ENCODE measurements at regions not wholly inside any gene's neighbourhood (a gene's known extent, or its start where the extent isn't known, plus 50 kb on each side); places are given as distances from the start of the nearest gene placed in this dataset.

DNA sequence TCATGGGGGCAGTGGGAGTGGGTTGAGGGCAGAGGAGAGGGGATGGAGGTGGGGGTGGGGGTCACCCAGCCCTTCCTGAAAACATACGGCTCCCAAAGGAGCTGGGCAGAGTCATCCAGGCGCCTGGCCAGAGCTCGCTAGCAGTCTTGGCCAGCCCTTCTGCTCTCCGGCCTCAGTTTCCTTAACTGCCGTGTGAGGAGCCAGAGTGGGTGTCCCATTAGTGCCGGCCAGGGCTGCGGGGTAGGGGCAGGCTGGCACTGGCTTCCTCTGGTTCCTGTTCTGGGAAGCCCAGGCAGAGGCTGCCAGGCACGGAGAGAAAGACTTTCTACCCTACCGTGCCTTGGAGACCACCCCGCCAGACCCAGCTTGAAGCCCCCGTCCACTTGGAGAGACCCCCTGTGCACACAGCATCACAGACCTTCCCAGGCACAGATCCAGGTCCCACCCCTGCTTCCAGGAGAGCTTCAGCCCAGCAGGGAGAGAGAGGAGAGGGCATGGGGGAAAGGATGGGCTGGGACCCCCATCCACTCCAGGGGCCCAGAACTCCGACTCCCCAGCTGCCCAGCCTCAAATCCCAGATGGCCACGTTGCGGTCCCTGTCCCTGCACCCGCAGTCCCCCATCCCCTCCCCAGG is 93.3 kb downstream of the RFLNA start:
- Histone ChIP-seq H3K36me3 (ENCODE audit: control insufficient read depth, insufficient read depth, low read length) (peaks cover 7% of the 10 kb centered on the region), H3K9ac (ENCODE audit: extremely low read depth, low read length, poor library complexity, severe bottlenecking) (no peak overlapping the region), H3K9me3 (ENCODE audit: control insufficient read depth, low read length) (no peaks in the 10 kb centered on the region), H3K27ac (ENCODE audit: low read depth, low read length) (no peak overlapping the region), H3K4me1 (ENCODE audit: control insufficient read depth, insufficient read depth, low read length) (peaks cover 8% of the 10 kb centered on the region), H3K4me3 (ENCODE audit: low read length) (no peak overlapping the region), H3K27me3 (ENCODE audit: control insufficient read depth, insufficient read depth, low read length, poor library complexity, severe bottlenecking) (no peaks in the 10 kb centered on the region)
- no peaks in the 10 kb centered on the region for H3K9me3 Mint-ChIP-seq
- no peaks in the 10 kb centered on the region for H3K27me3 Mint-ChIP-seq (ENCODE audit: insufficient read depth)
- WGBS, 2 experiments (ENCODE audit: insufficient coverage in 1 of 2, insufficient read length in 1 of 2): 90% methylated on average over 15 of the region's 15 CpGs; no CpG with 5 or more reads in 1 of the 2 experiments
- no peak for DNase-seq
- TF ChIP-seq, protein P1, sequence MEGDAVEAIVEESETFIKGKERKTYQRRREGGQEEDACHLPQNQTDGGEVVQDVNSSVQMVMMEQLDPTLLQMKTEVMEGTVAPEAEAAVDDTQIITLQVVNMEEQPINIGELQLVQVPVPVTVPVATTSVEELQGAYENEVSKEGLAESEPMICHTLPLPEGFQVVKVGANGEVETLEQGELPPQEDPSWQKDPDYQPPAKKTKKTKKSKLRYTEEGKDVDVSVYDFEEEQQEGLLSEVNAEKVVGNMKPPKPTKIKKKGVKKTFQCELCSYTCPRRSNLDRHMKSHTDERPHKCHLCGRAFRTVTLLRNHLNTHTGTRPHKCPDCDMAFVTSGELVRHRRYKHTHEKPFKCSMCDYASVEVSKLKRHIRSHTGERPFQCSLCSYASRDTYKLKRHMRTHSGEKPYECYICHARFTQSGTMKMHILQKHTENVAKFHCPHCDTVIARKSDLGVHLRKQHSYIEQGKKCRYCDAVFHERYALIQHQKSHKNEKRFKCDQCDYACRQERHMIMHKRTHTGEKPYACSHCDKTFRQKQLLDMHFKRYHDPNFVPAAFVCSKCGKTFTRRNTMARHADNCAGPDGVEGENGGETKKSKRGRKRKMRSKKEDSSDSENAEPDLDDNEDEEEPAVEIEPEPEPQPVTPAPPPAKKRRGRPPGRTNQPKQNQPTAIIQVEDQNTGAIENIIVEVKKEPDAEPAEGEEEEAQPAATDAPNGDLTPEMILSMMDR (conservative IDR thresholded peaks at IDR 0.05): no peak
- no peak overlapping the region for H3K4me3 Mint-ChIP-seq
- H3K4me1 Mint-ChIP-seq: peaks cover 3% of the 10 kb centered on the region
- H3K27ac Mint-ChIP-seq: peak overlapping the region; percentile 48
- peaks cover 17% of the 10 kb centered on the region for H3K36me3 Mint-ChIP-seq (ENCODE audit: low read depth)

DNA sequence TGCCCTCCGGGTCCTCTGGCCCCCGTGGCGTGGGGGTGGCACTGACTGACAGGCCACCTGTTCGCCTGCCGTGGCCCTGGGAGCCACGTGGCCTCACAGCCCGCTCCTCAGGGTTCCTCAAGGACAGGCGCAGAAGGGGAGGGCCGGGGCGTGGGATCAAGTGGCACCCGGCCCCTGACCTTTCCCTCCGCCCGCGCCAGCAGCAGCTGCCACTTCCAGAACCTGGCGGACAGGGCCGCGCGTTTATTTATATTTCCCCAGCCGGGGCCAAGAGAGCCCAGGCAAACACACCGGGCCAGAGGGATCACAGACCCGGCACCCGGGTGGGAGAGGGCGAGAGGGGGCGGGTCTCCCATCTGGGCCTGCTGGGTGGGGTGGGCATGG is 92.6 kb downstream of the RFLNA start:
- TF ChIP-seq, protein P1 (conservative IDR thresholded peaks at IDR 0.05): no peak
- H3K9me3 ChIP-seq (ENCODE audit: control insufficient read depth, low read length): no peaks in the 10 kb centered on the region
- peaks cover 4% of the 10 kb centered on the region for H3K4me1 ChIP-seq (ENCODE audit: control insufficient read depth, insufficient read depth, low read length)
- no peaks in the 10 kb centered on the region for H3K27me3 ChIP-seq (ENCODE audit: control insufficient read depth, insufficient read depth, low read length, poor library complexity, severe bottlenecking)
- Mint-ChIP-seq H3K4me1 (peaks cover 3% of the 10 kb centered on the region), H3K4me3 (no peak overlapping the region), H3K27me3 (ENCODE audit: insufficient read depth) (no peaks in the 10 kb centered on the region), H3K36me3 (ENCODE audit: low read depth) (peaks cover 17% of the 10 kb centered on the region), H3K27ac (no peak overlapping the region), H3K9me3 (no peaks in the 10 kb centered on the region)
- H3K4me3 ChIP-seq (ENCODE audit: low read length): no peak overlapping the region
- peaks cover 13% of the 10 kb centered on the region for H3K36me3 ChIP-seq (ENCODE audit: control insufficient read depth, insufficient read depth, low read length)
- H3K27ac ChIP-seq (ENCODE audit: low read depth, low read length): no peak overlapping the region
- no peak for DNase-seq
- no peak overlapping the region for H3K9ac ChIP-seq (ENCODE audit: extremely low read depth, low read length, poor library complexity, severe bottlenecking)
- 93 to 97% methylated on average over 15 to 24 of the region's 24 CpGs for WGBS, 2 experiments (ENCODE audit: insufficient coverage in 1 of 2, insufficient read length in 1 of 2)

DNA sequence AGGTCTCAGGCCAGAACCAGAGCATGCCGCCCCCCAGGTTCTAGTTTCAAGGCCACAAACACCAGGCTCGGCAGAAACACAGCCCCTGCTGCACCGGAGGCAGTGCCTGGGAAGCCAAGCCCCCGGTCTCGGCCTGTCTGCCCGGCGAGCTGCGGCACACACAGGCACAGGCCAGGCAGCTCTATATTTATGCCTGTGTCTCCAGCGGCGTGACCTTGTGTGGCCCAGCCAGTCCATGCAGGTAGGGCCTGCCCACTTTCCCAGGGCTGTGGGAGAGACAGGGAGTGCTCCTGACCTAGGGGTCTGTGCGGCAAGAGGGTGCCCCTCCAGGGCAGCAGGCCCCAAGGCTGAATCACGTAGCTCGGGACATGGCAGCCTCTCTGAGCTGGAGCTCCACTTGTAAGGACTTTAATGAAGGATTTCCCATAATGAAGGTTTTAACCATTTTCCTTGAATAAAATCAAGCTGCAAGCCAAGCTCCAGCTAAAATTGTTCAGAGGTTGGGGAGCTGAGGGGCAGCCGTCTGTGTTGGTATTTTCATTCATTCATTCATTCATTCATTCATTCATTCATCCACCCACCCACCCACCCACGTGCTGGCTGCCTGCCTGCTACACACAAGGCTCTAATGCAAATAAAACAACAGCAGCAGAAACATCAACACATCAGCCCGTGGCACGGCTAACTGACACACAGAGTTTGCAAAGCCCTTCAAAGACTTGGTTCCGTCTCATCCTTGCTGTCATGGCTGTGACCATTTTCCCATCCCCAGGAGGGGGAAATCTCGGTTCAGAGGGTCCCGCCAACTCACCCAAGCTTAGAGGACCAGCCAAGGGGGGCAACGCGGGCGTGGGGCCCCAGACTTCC is 92.0 kb downstream of the RFLNA start:
- no peaks in the 10 kb centered on the region for H3K27me3 Mint-ChIP-seq (ENCODE audit: insufficient read depth)
- H3K27ac ChIP-seq (ENCODE audit: low read depth, low read length): no peak overlapping the region

More for the DNA sequence above, 92.0 kb downstream of the RFLNA start:
- no peak overlapping the region for H3K4me3 Mint-ChIP-seq
- Histone ChIP-seq H3K27me3 (ENCODE audit: control insufficient read depth, insufficient read depth, low read length, poor library complexity, severe bottlenecking) (no peaks in the 10 kb centered on the region), H3K9ac (ENCODE audit: extremely low read depth, low read length, poor library complexity, severe bottlenecking) (no peak overlapping the region), H3K4me3 (ENCODE audit: low read length) (no peak overlapping the region), H3K4me1 (ENCODE audit: control insufficient read depth, insufficient read depth, low read length) (peaks cover 4% of the 10 kb centered on the region), H3K36me3 (ENCODE audit: control insufficient read depth, insufficient read depth, low read length) (peaks cover 15% of the 10 kb centered on the region), H3K9me3 (ENCODE audit: control insufficient read depth, low read length) (no peaks in the 10 kb centered on the region)
- H3K27ac Mint-ChIP-seq: no peak overlapping the region
- peaks cover 20% of the 10 kb centered on the region for H3K36me3 Mint-ChIP-seq (ENCODE audit: low read depth)
- TF ChIP-seq, protein P1 (conservative IDR thresholded peaks at IDR 0.05): no peak
- peaks cover 3% of the 10 kb centered on the region for H3K4me1 Mint-ChIP-seq
- H3K9me3 Mint-ChIP-seq: no peaks in the 10 kb centered on the region
- DNase-seq: no peak
- WGBS, 2 experiments (ENCODE audit: insufficient coverage in 1 of 2, insufficient read length in 1 of 2): 93 to 94% methylated on average over 10 to 23 of the region's 23 CpGs

Data from endodermal cell (in vitro differentiated cells).